ENCODE measurements at regions not wholly inside any gene's neighbourhood (a gene's known extent, or its start where the extent isn't known, plus 50 kb on each side); places are given as distances from the start of the nearest gene placed in this dataset.

GRCh38 chr11:32215157-32215556 lies 124.3 kb downstream of the RCN1 start:
- TF ChIP-seq CTCF (IDR thresholded peaks at IDR 0.05), result no peak
- no peaks in the 10 kb centered on the region for H3K9me3 Mint-ChIP-seq
- 86% methylated on average over 1 of the region's 1 CpG for WGBS (ENCODE audit: insufficient coverage)

GRCh38 chr11:32216749-32217148 lies 125.9 kb downstream of the RCN1 start:
- Histone ChIP-seq H3K4me3 (replicated peaks in 1 of 3; ENCODE audit: low read depth in 2 of 3, low read length in 3 of 3) (no peak overlapping the region), H2AFZ (ENCODE audit: insufficient read depth, low read depth, low read length, poor library complexity, severe bottlenecking) (no peak overlapping the region), H4K20me1 (ENCODE audit: insufficient read depth, low read length) (no peaks in the 10 kb centered on the region), H3K79me2 (ENCODE audit: insufficient read depth, low read length) (no peaks in the 10 kb centered on the region), H3K36me3 (replicated peaks in 1 of 2; ENCODE audit: control insufficient read depth in 1 of 2, insufficient read depth in 2 of 2, low read length in 2 of 2) (no peaks in the 10 kb centered on the region), H3K4me2 (replicated peaks; ENCODE audit: extremely low read depth, low read length, poor library complexity, severe bottlenecking) (no peak overlapping the region), H3K9ac (ENCODE audit: insufficient read depth, low read length, poor library complexity, severe bottlenecking) (no peak overlapping the region), H3K9me3 (replicated peaks in 1 of 2; ENCODE audit: control insufficient read depth in 1 of 2, insufficient read depth in 1 of 2, low read length in 2 of 2) (no peaks in the 10 kb centered on the region), H3K27me3 (ENCODE audit: control insufficient read depth in 2 of 2, insufficient read depth in 2 of 2, low read length in 2 of 2) (no peaks in the 10 kb centered on the region), H3K27ac (ENCODE audit: low read depth in 1 of 2, low read length in 2 of 2) (no peak overlapping the region), H3K4me1 (ENCODE audit: control insufficient read depth in 1 of 2, insufficient read depth in 2 of 2, low read length in 2 of 2) (no peaks in the 10 kb centered on the region)
- Mint-ChIP-seq H3K27ac (no peak overlapping the region), H3K27me3 (ENCODE audit: low read depth in 3 of 3) (peaks cover 0 to 8% (median 3%) of the 10 kb centered on the region in 3 donors), H3K36me3 (no peaks in the 10 kb centered on the region), H3K9me3 (no peaks in the 10 kb centered on the region), H3K4me3 (no peak overlapping the region), H3K4me1 (no peaks in the 10 kb centered on the region)
- WGBS (ENCODE audit: insufficient coverage), result 86% methylated on average over 2 of the region's 4 CpGs
- no peak for TF ChIP-seq CTCF (IDR thresholded peaks at IDR 0.05)
- intact Hi-C loops (cut with micrococcal nuclease), result no loop called here
- no peak for DNase-seq

More at GRCh38 chr11:32215157-32215556, 124.3 kb downstream of the RCN1 start:
- no peaks in the 10 kb centered on the region for H4K20me1 ChIP-seq (ENCODE audit: insufficient read depth, low read length)
- no peaks in the 10 kb centered on the region for H3K9me3 ChIP-seq (replicated peaks in 1 of 2; ENCODE audit: control insufficient read depth in 1 of 2, insufficient read depth in 1 of 2, low read length in 2 of 2)
- no peak overlapping the region for H2AFZ ChIP-seq (ENCODE audit: insufficient read depth, low read depth, low read length, poor library complexity, severe bottlenecking)
- no peaks in the 10 kb centered on the region for H3K4me1 Mint-ChIP-seq
- DNase-seq, result no peak
- no peak overlapping the region for H3K4me2 ChIP-seq (replicated peaks; ENCODE audit: extremely low read depth, low read length, poor library complexity, severe bottlenecking)
- intact Hi-C loops (cut with micrococcal nuclease), result no loop called here
- H3K79me2 ChIP-seq (ENCODE audit: insufficient read depth, low read length), result no peaks in the 10 kb centered on the region
- no peak overlapping the region for H3K4me3 ChIP-seq (replicated peaks in 1 of 3; ENCODE audit: low read depth in 2 of 3, low read length in 3 of 3)
- H3K36me3 Mint-ChIP-seq, result no peaks in the 10 kb centered on the region
- H3K4me1 ChIP-seq (ENCODE audit: control insufficient read depth in 1 of 2, insufficient read depth in 2 of 2, low read length in 2 of 2), result no peaks in the 10 kb centered on the region
- no peaks in the 10 kb centered on the region for H3K27me3 ChIP-seq (ENCODE audit: control insufficient read depth in 2 of 2, insufficient read depth in 2 of 2, low read length in 2 of 2)
- no peak overlapping the region for H3K9ac ChIP-seq (ENCODE audit: insufficient read depth, low read length, poor library complexity, severe bottlenecking)
- H3K27me3 Mint-ChIP-seq (ENCODE audit: low read depth in 3 of 3), result peaks cover 0 to 8% (median 3%) of the 10 kb centered on the region in 3 donors
- H3K27ac ChIP-seq (ENCODE audit: low read depth in 1 of 2, low read length in 2 of 2), result no peak overlapping the region
- H3K4me3 Mint-ChIP-seq, result no peak overlapping the region
- no peak overlapping the region for H3K27ac Mint-ChIP-seq
- H3K36me3 ChIP-seq (replicated peaks in 1 of 2; ENCODE audit: control insufficient read depth in 1 of 2, insufficient read depth in 2 of 2, low read length in 2 of 2), result no peaks in the 10 kb centered on the region
